ENCODE measurements at regions not wholly inside any gene's neighbourhood (a gene's known extent, or its start where the extent isn't known, plus 50 kb on each side); places are given as distances from the start of the nearest gene placed in this dataset.

DNA sequence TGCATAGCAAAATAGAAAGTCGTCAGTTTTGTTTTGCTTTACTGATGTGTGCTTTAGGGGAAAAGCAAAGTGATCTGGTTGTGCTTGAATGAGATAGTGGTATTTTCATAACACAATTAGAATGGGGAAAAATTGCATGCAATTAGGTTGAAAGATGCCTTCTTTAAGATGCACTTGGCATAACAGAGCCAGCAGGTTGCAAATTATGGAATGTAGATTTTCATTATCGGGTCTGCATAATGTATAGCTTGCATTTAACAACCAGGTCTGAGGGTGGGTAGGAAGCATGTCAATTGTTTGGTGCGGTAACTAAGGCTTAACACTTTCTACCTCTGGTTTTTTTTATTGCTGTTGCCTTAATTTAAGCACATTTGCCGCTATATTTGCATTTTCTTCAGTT is 370.7 kb upstream of the MCTP2 start:
- no peak for DNase-seq (ENCODE audit: extremely low spot score, unreplicated experiment)
- Mint-ChIP-seq H3K9me3 (no peaks in the 10 kb centered on the region), H3K36me3 (no peaks in the 10 kb centered on the region), H3K4me1 (ENCODE audit: unreplicated experiment) (no peaks in the 10 kb centered on the region), H3K27ac (no peak overlapping the region), H3K4me3 (no peak overlapping the region), H3K27me3 (no peaks in the 10 kb centered on the region)
- TF ChIP-seq, protein P1, sequence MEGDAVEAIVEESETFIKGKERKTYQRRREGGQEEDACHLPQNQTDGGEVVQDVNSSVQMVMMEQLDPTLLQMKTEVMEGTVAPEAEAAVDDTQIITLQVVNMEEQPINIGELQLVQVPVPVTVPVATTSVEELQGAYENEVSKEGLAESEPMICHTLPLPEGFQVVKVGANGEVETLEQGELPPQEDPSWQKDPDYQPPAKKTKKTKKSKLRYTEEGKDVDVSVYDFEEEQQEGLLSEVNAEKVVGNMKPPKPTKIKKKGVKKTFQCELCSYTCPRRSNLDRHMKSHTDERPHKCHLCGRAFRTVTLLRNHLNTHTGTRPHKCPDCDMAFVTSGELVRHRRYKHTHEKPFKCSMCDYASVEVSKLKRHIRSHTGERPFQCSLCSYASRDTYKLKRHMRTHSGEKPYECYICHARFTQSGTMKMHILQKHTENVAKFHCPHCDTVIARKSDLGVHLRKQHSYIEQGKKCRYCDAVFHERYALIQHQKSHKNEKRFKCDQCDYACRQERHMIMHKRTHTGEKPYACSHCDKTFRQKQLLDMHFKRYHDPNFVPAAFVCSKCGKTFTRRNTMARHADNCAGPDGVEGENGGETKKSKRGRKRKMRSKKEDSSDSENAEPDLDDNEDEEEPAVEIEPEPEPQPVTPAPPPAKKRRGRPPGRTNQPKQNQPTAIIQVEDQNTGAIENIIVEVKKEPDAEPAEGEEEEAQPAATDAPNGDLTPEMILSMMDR (conservative IDR thresholded peaks at IDR 0.05), result no peak

DNA sequence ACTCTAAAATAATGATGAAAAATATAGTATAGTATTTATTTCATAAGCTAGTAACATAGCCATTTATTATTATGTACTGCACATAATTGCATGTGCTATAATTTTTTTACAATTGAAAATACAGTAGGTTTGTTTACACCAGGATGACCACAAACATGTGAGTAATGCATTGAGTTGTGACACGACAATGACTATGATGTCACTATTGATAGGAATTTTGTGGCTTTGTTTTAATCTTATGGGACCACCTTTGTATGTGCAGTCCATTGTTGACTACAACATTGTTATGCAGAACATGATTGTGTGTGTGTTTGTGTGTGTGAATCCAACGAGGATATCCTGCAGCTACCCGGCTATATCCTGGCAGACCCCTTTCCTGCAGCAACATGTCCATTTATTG is 372.2 kb upstream of the MCTP2 start:
- Mint-ChIP-seq H3K9me3 (no peaks in the 10 kb centered on the region), H3K4me1 (ENCODE audit: unreplicated experiment) (no peaks in the 10 kb centered on the region), H3K27ac (no peak overlapping the region), H3K27me3 (no peaks in the 10 kb centered on the region), H3K36me3 (no peaks in the 10 kb centered on the region), H3K4me3 (no peak overlapping the region)
- TF ChIP-seq, protein P1 (conservative IDR thresholded peaks at IDR 0.05), result no peak
- DNase-seq (ENCODE audit: extremely low spot score, unreplicated experiment), result no peak

DNA sequence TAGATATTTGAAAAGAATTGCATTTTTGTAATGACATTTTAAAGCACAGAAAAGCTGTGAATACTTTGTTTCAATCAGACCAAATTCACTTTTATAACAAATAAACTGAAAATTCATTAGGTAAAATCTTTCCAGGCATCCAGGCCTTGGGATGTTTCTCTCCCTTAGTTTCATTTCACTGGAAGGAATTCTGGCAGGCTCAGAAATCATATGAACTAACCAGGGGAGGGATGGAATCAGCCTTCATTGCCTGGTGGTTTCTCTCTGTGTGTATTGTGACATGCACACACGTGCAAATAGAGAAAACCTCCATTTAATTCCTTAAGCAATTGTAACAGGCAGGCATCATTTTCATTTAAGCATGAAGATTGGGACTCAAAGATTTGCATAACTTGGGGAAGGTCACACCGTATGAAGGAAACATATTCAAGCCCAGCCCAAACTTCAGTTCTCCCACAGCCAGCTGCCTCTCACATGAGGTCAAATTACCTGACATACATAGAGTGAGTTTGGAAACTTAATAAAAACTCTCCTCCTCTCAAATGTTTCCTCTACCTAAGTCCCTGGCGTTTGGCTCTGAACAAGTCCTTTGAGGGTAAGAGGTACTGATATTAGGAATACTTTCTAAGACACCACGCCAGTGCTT is 376.1 kb upstream of the MCTP2 start:
- no peaks in the 10 kb centered on the region for H3K36me3 Mint-ChIP-seq
- TF ChIP-seq, protein P1 (conservative IDR thresholded peaks at IDR 0.05), result no peak
- H3K27ac Mint-ChIP-seq, result no peak overlapping the region
- no peaks in the 10 kb centered on the region for H3K9me3 Mint-ChIP-seq
- H3K27me3 Mint-ChIP-seq, result no peaks in the 10 kb centered on the region
- no peaks in the 10 kb centered on the region for H3K4me1 Mint-ChIP-seq (ENCODE audit: unreplicated experiment)
- DNase-seq (ENCODE audit: extremely low spot score, unreplicated experiment), result no peak
- H3K4me3 Mint-ChIP-seq, result no peak overlapping the region

DNA sequence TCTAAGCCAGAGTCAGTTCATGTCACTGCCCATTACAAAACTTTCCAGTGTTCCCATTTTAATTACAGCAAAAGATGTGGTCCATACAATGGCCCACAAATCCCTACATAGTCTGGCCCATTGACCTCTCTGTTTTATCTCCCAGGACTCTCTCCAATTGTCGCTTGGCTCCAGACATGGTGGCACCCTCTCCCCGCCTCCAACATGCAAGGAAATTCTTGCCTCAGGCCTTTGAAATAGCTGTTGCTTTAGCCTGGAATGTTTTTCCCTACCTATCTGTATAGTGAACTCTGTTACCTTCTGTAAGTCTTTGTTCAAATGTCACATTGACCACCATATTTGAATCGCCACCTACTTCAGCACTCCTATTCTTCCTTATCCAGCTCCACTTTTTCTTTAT is 377.3 kb upstream of the MCTP2 start:
- Mint-ChIP-seq H3K27me3 (no peaks in the 10 kb centered on the region), H3K9me3 (no peaks in the 10 kb centered on the region)

DNA sequence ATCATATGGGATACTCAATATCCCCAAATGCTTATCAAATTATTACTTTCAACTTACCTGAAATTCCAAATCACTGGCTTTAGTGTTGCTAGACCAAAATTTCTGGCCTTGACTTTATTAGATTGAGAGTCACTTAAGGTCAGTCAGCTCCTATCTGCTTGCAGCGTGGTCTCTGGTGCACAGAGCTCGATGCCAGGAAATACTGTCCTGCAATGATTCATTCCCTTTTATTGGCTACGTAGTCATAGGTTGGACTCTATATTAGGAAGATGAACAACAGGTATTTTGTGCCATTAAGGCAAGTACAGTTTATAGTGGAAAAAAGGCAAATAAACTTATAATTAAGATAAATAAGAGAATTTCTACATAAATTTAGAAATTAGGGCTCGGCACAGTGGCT is 378.6 kb upstream of the MCTP2 start:
- no peaks in the 10 kb centered on the region for H3K9me3 Mint-ChIP-seq
- H3K27me3 Mint-ChIP-seq, result no peaks in the 10 kb centered on the region
- H3K4me3 Mint-ChIP-seq, result no peak overlapping the region
- TF ChIP-seq, protein P1 (conservative IDR thresholded peaks at IDR 0.05), result no peak
- no peaks in the 10 kb centered on the region for H3K36me3 Mint-ChIP-seq
- no peak for DNase-seq (ENCODE audit: extremely low spot score, unreplicated experiment)
- no peak overlapping the region for H3K27ac Mint-ChIP-seq
- H3K4me1 Mint-ChIP-seq (ENCODE audit: unreplicated experiment), result no peaks in the 10 kb centered on the region

More for the DNA sequence above, 377.3 kb upstream of the MCTP2 start:
- TF ChIP-seq, protein P1 (conservative IDR thresholded peaks at IDR 0.05), result no peak
- no peak for DNase-seq (ENCODE audit: extremely low spot score, unreplicated experiment)
- Mint-ChIP-seq H3K36me3 (no peaks in the 10 kb centered on the region), H3K4me1 (ENCODE audit: unreplicated experiment) (no peaks in the 10 kb centered on the region), H3K27ac (no peak overlapping the region), H3K4me3 (no peak overlapping the region)

DNA sequence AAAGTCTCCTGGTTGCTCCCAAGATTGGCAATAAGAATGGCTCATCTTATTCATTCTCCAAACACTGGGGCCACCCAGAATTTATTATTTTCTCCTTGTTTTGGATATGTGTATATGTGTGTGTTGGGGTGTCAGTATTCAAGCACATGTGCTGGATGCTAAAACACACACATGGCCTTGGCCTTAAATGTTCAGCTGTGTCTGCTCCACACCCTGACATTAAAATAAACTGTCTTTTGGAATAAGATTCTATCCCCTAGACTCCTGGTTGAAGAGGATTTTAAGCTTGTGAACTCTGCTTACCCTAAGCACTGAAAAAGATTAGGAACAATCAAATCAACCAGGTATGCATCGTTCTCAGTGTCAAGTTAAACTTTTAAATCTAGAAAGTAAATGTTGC is 382.9 kb upstream of the MCTP2 start:
- Mint-ChIP-seq H3K27ac (no peak overlapping the region), H3K9me3 (no peaks in the 10 kb centered on the region), H3K27me3 (no peaks in the 10 kb centered on the region), H3K36me3 (no peaks in the 10 kb centered on the region), H3K4me3 (no peak overlapping the region), H3K4me1 (ENCODE audit: unreplicated experiment) (no peaks in the 10 kb centered on the region)
- TF ChIP-seq, protein P1 (conservative IDR thresholded peaks at IDR 0.05), result no peak
- DNase-seq (ENCODE audit: extremely low spot score, unreplicated experiment), result no peak
